Renal pelvis (tissue), 1 donor: ENCODE measurements at regions not wholly inside any gene's neighbourhood (a gene's known extent, or its start where the extent isn't known, plus 50 kb on each side); places are given as distances from the start of the nearest gene placed in this dataset.

Source experiments
- DNase-seq: peaks from one replicate; pipeline ENCODE4 v3.0.0-alpha.2; 2013

GRCh38 chrX:20609916-20610415 lies 343.3 kb upstream of the RPS6KA3 start:
- DNase-seq, result no peak

- DNase-seq, result no peak
Measured at GRCh38 chrX:20606831-20607230, 340.1 kb upstream of the RPS6KA3 start.

- no peak for DNase-seq
Measured at GRCh38 chrX:20596856-20597255, 330.1 kb upstream of the RPS6KA3 start.

GRCh38 chrX:20595928-20596575 lies 329.3 kb upstream of the RPS6KA3 start:
- DNase-seq, result peak; percentile 2

GRCh38 chrX:20594985-20595384 lies 328.3 kb upstream of the RPS6KA3 start:
- DNase-seq, result no peak

GRCh38 chrX:20593836-20594235 lies 327.1 kb upstream of the RPS6KA3 start:
- DNase-seq, result no peak

GRCh38 chrX:20593402-20593801 lies 326.7 kb upstream of the RPS6KA3 start:
- DNase-seq, result no peak

GRCh38 chrX:20591246-20591645 lies 324.5 kb upstream of the RPS6KA3 start:
- no peak for DNase-seq

- no peak for DNase-seq
Measured at GRCh38 chrX:20585782-20586181, 319.1 kb upstream of the RPS6KA3 start.

GRCh38 chrX:20571611-20572010 lies 304.9 kb upstream of the RPS6KA3 start:
- DNase-seq, result peak; percentile 9

GRCh38 chrX:20567108-20567507 lies 300.4 kb upstream of the RPS6KA3 start:
- no peak for DNase-seq

- DNase-seq, result peak; percentile 67
Measured at GRCh38 chrX:20547611-20548051, 280.9 kb upstream of the RPS6KA3 start.

- no peak for DNase-seq
Measured at GRCh38 chrX:20545538-20545937, 278.8 kb upstream of the RPS6KA3 start.

- no peak for DNase-seq
Measured at GRCh38 chrX:20542072-20542471, 275.4 kb upstream of the RPS6KA3 start.

GRCh38 chrX:20538974-20539373 lies 272.3 kb upstream of the RPS6KA3 start:
- DNase-seq, result no peak

- DNase-seq, result no peak
Measured at GRCh38 chrX:20531667-20532066, 265.0 kb upstream of the RPS6KA3 start.

- DNase-seq, result peak; percentile 54
Measured at GRCh38 chrX:20530406-20530921, 263.8 kb upstream of the RPS6KA3 start.

GRCh38 chrX:20529711-20530110 lies 263.0 kb upstream of the RPS6KA3 start:
- DNase-seq, result no peak

- no peak for DNase-seq
Measured at GRCh38 chrX:20529301-20529700, 262.6 kb upstream of the RPS6KA3 start.

GRCh38 chrX:20527558-20528011 lies 260.9 kb upstream of the RPS6KA3 start:
- DNase-seq, result no peak

- DNase-seq, result no peak
Measured at GRCh38 chrX:20527041-20527440, 260.3 kb upstream of the RPS6KA3 start.

- no peak for DNase-seq
Measured at GRCh38 chrX:20523626-20524312, 257.1 kb upstream of the RPS6KA3 start.

GRCh38 chrX:20522420-20522819 lies 255.7 kb upstream of the RPS6KA3 start:
- no peak for DNase-seq
